ENCODE measurements at regions not wholly inside any gene's neighbourhood (a gene's known extent, or its start where the extent isn't known, plus 50 kb on each side); places are given as distances from the start of the nearest gene placed in this dataset.
"Not testable (repeated sequence)": the region's sequence is repeated elsewhere in the genome, so short reads cannot be mapped to it uniquely, and the experiment has no call there.

DNA sequence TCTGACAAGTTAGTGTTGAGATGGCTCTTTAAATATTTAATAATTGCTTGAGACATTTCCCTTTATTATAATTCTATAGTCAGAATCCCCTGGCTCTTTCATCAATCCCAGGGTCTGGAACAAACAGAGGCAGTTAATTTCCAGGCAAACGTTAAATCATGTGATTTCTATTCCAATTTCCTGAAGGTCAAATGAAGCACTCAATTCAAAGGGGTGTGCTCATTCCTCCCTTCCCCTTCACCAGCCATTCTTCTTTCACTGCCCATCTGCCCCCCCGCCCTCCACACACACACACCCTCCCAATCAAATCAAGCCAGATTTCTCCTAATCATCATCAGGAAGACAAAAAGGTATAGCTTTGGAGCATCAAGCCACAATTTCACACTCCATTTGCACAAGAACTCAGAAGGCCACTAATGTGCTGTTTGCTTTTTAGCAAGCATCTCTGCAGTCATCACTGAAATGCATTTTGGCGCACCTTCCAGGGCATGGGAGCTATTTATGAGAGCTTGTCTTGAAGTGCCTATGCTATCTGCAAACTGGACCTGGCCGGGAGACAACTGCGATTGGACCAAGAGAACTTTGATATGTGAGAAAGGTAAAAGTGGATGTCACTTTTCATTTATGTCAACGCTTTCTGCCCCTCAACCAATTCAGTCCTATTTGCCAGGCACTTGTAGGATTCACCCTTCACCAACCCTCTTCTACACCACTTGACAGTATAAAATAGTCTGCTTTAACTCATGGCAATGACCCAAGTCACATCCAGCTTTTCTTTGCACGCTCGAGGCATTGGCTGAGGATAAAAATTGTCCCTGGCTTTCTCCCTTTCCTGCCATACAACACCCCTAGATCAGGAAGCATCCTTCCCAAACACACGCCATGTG is 315.1 kb upstream of the API5 start:
- no peaks in the 10 kb centered on the region for H3K4me1 Mint-ChIP-seq
- DNase-seq (no peak), ATAC-seq (ENCODE audit: low read depth) (no peak)
- no peak overlapping the region for H3K27ac Mint-ChIP-seq
- H3K9me3 Mint-ChIP-seq: no peaks in the 10 kb centered on the region
- POLR2A ChIA-PET: no interaction called here
- no peaks in the 10 kb centered on the region for H3K27me3 Mint-ChIP-seq
- H3K36me3 Mint-ChIP-seq: no peaks in the 10 kb centered on the region
- H3K4me3 Mint-ChIP-seq: no peak overlapping the region

GRCh38 chr11:43004879-43005278 is 306.9 kb upstream of the API5 start:
- H3K27ac Mint-ChIP-seq; H3K4me3 Mint-ChIP-seq; H3K36me3 Mint-ChIP-seq; ATAC-seq (ENCODE audit: low read depth); H3K27me3 Mint-ChIP-seq; POLR2A ChIA-PET; DNase-seq; H3K4me1 Mint-ChIP-seq; H3K9me3 Mint-ChIP-seq: not testable (repeated sequence)

DNA sequence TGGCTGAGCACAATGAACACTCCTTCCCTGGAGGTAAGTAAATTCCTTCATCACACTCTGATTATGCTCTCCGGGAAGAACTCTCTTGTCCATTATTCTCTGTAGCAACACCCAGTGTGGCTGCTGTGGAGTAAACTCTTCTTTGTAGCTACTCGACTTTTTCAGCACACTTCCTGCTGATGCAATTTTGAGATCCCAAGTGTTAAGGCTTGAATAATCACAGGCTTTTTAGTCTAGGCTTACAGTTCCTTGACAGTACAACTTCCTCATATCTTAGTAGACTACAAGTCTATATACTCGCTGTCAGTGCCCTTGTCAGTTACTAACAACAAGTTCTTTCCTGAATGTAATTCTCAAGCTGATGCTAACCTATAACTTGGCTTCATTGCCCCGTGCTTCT is 301.8 kb upstream of the API5 start:
- H3K36me3 Mint-ChIP-seq: no peaks in the 10 kb centered on the region
- H3K4me3 Mint-ChIP-seq: no peak overlapping the region
- no peaks in the 10 kb centered on the region for H3K27me3 Mint-ChIP-seq

GRCh38 chr11:43012606-43013005 is 299.2 kb upstream of the API5 start:
- Mint-ChIP-seq H3K4me1 (no peaks in the 10 kb centered on the region), H3K4me3 (no peak overlapping the region), H3K27ac (no peak overlapping the region), H3K9me3 (no peaks in the 10 kb centered on the region), H3K36me3 (no peaks in the 10 kb centered on the region), H3K27me3 (no peaks in the 10 kb centered on the region)
- DNase-seq (no peak), ATAC-seq (ENCODE audit: low read depth) (no peak)
- POLR2A ChIA-PET: no interaction called here

More for the DNA sequence above, 301.8 kb upstream of the API5 start:
- ATAC-seq (ENCODE audit: low read depth): no peak
- H3K27ac Mint-ChIP-seq: no peak overlapping the region
- POLR2A ChIA-PET: no interaction called here
- DNase-seq: no peak
- H3K4me1 Mint-ChIP-seq: no peaks in the 10 kb centered on the region
- H3K9me3 Mint-ChIP-seq: peaks cover 5% of the 10 kb centered on the region

GRCh38 chr11:43021466-43021865 is 290.3 kb upstream of the API5 start:
- Mint-ChIP-seq H3K4me3 (no peak overlapping the region), H3K27ac (no peak overlapping the region), H3K9me3 (no peaks in the 10 kb centered on the region), H3K27me3 (no peaks in the 10 kb centered on the region), H3K4me1 (no peaks in the 10 kb centered on the region), H3K36me3 (no peaks in the 10 kb centered on the region)
- DNase-seq: no peak
- POLR2A ChIA-PET: no interaction called here
- no peak for ATAC-seq (ENCODE audit: low read depth)

GRCh38 chr11:43034341-43034740 is 277.5 kb upstream of the API5 start:
- Mint-ChIP-seq H3K9me3 (peaks cover 4% of the 10 kb centered on the region), H3K4me3 (no peak overlapping the region), H3K4me1 (no peaks in the 10 kb centered on the region), H3K36me3 (no peaks in the 10 kb centered on the region), H3K27ac (no peak overlapping the region), H3K27me3 (no peaks in the 10 kb centered on the region)
- POLR2A ChIA-PET: no interaction called here
- no peak for DNase-seq
- ATAC-seq (ENCODE audit: low read depth): no peak

DNA sequence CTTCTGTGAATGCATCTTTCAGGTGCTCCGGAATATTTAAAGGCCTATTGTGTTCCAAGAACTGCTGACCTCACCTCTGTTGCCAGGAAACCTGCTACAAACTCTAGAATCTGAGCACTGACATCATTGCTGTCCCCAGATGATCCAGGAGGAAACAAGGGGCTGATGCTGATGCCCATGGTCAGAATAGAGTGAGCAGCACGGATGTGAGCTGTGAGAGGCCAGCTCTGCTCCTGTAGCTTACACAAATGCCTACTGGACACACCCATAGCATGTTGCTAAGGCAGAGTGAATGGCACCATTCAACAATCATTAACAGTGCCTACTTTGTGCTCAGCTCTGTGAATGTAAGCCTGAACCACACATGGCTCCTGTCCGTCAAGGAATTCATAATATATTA is 276.7 kb upstream of the API5 start:
- POLR2A ChIA-PET: no interaction called here
- Mint-ChIP-seq H3K27ac (no peak overlapping the region), H3K9me3 (peaks cover 2% of the 10 kb centered on the region), H3K4me3 (no peak overlapping the region), H3K4me1 (no peaks in the 10 kb centered on the region), H3K36me3 (no peaks in the 10 kb centered on the region), H3K27me3 (no peaks in the 10 kb centered on the region)
- no peak for ATAC-seq (ENCODE audit: low read depth)
- DNase-seq: no peak

DNA sequence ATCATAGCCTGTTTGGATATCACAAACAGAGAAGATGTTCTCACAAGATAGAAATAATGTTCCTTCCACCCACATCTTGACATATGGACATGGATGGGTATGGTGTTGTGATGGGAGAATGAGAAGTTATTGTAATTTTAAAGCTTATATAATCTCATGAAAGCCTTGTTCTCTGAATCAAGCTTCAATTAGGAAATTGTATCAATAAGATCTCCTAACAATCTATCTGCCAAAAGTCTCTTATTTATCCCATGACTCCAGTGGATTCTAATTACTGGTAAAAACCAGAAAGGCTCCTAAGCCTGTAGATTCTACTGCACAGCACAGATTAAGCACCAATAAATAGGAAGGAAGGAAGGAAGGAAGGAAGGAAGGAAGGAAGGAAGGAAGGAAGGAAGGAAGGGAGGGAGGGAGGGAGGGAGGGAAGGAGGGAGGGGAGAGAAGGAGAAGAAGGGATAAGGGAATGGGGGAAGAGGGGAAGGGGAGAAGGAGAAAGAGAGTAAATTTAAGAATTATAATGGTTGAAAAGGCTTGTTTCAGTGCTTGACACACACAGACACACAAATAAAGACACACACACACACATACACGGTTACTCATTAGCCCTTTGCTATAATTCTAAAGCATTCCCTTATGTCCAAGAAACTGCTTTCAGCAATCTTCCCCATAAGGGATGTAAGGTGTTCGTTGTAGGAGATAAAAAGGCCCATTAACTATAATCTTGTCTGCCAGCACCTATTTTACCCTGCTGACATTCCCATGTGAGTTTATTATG is 258.0 kb upstream of the API5 start:
- H3K27ac Mint-ChIP-seq: no peak overlapping the region
- POLR2A ChIA-PET: no interaction called here
- no peaks in the 10 kb centered on the region for H3K27me3 Mint-ChIP-seq
- DNase-seq: no peak
- H3K36me3 Mint-ChIP-seq: no peaks in the 10 kb centered on the region
- no peaks in the 10 kb centered on the region for H3K9me3 Mint-ChIP-seq
- H3K4me3 Mint-ChIP-seq: no peak overlapping the region
- no peak for ATAC-seq (ENCODE audit: low read depth)
- no peaks in the 10 kb centered on the region for H3K4me1 Mint-ChIP-seq

- H3K27me3 Mint-ChIP-seq: no peaks in the 10 kb centered on the region
- no peak overlapping the region for H3K4me3 Mint-ChIP-seq
- ATAC-seq (ENCODE audit: low read depth) (no peak), DNase-seq (no peak)
- H3K4me1 Mint-ChIP-seq: no peaks in the 10 kb centered on the region
- H3K27ac Mint-ChIP-seq: no peak overlapping the region
- H3K36me3 Mint-ChIP-seq: no peaks in the 10 kb centered on the region
- POLR2A ChIA-PET: no interaction called here
- H3K9me3 Mint-ChIP-seq: peaks cover 8% of the 10 kb centered on the region
These were observed 244.1 kb upstream of the API5 start for GRCh38 chr11:43067681-43068080.

DNA sequence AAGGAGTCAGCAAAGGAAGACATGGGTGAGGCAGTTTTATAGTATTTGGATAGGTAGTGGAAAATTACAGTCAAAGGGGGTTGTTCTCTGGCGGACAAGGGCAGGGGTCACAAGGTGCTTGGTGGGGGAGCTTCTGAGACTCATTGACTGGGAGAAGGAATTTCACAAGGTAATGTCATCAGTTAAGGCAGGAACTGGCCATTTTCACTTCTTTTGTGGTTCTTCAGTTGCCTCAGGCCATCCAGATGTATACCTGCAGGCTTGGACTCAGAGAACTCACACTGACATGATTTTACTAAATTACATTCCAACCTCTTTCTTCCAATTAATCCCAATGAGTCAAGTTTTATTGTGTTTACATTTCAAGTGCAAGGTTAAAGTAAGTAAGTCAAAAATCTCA is 240.5 kb upstream of the API5 start:
- no peaks in the 10 kb centered on the region for H3K36me3 Mint-ChIP-seq
- no peak overlapping the region for H3K4me3 Mint-ChIP-seq

DNA sequence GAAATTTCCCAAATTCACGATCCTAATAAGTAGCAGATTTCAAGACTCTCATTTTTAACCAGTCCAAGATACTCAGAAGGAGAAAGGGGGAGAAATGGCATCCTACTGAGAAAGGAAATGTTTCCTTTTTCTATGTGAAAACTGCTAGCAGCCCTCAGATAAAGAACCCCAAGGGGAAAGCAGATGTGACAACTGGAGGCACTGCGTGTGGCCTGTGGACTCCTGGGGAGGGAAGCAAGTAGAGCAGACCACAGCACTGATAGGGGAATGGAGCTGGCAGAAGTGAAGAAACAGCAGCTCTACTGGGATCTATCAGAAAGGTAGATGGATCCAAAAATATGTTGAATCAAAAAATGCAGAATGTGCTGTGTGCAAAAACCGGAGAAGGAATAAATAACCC is 239.7 kb upstream of the API5 start:
- Mint-ChIP-seq H3K4me1 (no peaks in the 10 kb centered on the region), H3K36me3 (no peaks in the 10 kb centered on the region), H3K27ac (no peak overlapping the region), H3K4me3 (no peak overlapping the region), H3K27me3 (no peaks in the 10 kb centered on the region), H3K9me3 (peaks cover 5% of the 10 kb centered on the region)
- DNase-seq (no peak), ATAC-seq (ENCODE audit: low read depth) (no peak)
- POLR2A ChIA-PET: no interaction called here

More for the DNA sequence above, 240.5 kb upstream of the API5 start:
- DNase-seq (no peak), ATAC-seq (ENCODE audit: low read depth) (no peak)
- Mint-ChIP-seq H3K9me3 (peaks cover 5% of the 10 kb centered on the region), H3K27ac (no peak overlapping the region), H3K27me3 (no peaks in the 10 kb centered on the region), H3K4me1 (no peaks in the 10 kb centered on the region)
- POLR2A ChIA-PET: no interaction called here

- POLR2A ChIA-PET: no interaction called here
- H3K4me1 Mint-ChIP-seq: no peaks in the 10 kb centered on the region
- no peak for DNase-seq
- H3K9me3 Mint-ChIP-seq: peaks cover 4% of the 10 kb centered on the region
- ATAC-seq (ENCODE audit: low read depth): no peak
- H3K4me3 Mint-ChIP-seq: no peak overlapping the region
- no peak overlapping the region for H3K27ac Mint-ChIP-seq
- no peaks in the 10 kb centered on the region for H3K36me3 Mint-ChIP-seq
- no peaks in the 10 kb centered on the region for H3K27me3 Mint-ChIP-seq
These were observed 238.9 kb upstream of the API5 start for GRCh38 chr11:43072911-43073310.

- Mint-ChIP-seq H3K9me3 (peaks cover 3% of the 10 kb centered on the region), H3K4me1 (no peaks in the 10 kb centered on the region), H3K4me3 (no peak overlapping the region), H3K27ac (no peak overlapping the region), H3K36me3 (no peaks in the 10 kb centered on the region), H3K27me3 (no peaks in the 10 kb centered on the region)
- ATAC-seq (ENCODE audit: low read depth) (no peak), DNase-seq (no peak)
- POLR2A ChIA-PET: no interaction called here
These were observed 237.0 kb upstream of the API5 start for GRCh38 chr11:43074810-43075209.

GRCh38 chr11:43101113-43101512 is 210.7 kb upstream of the API5 start:
- no peaks in the 10 kb centered on the region for H3K27me3 Mint-ChIP-seq
- ATAC-seq (ENCODE audit: low read depth) (no peak), DNase-seq (no peak)
- H3K27ac Mint-ChIP-seq: no peak overlapping the region
- no peaks in the 10 kb centered on the region for H3K9me3 Mint-ChIP-seq
- no peak overlapping the region for H3K4me3 Mint-ChIP-seq
- no peaks in the 10 kb centered on the region for H3K4me1 Mint-ChIP-seq
- POLR2A ChIA-PET: no interaction called here
- no peaks in the 10 kb centered on the region for H3K36me3 Mint-ChIP-seq
